ENCODE measurements at regions not wholly inside any gene's neighbourhood (a gene's known extent, or its start where the extent isn't known, plus 50 kb on each side); places are given as distances from the start of the nearest gene placed in this dataset.

GRCh38 chr4:106418444-106418843 lies 49.9 kb upstream of the GIMD1 start:
- Histone ChIP-seq H3K4me3 (no peak overlapping the region), H3K36me3 (no peaks in the 10 kb centered on the region), H3K27me3 (ENCODE audit: low read depth) (no peaks in the 10 kb centered on the region), H3K9me3 (replicated peaks) (no peaks in the 10 kb centered on the region), H3K4me1 (no peaks in the 10 kb centered on the region), H3K27ac (replicated peaks) (no peak overlapping the region)
- TF ChIP-seq, protein P1, sequence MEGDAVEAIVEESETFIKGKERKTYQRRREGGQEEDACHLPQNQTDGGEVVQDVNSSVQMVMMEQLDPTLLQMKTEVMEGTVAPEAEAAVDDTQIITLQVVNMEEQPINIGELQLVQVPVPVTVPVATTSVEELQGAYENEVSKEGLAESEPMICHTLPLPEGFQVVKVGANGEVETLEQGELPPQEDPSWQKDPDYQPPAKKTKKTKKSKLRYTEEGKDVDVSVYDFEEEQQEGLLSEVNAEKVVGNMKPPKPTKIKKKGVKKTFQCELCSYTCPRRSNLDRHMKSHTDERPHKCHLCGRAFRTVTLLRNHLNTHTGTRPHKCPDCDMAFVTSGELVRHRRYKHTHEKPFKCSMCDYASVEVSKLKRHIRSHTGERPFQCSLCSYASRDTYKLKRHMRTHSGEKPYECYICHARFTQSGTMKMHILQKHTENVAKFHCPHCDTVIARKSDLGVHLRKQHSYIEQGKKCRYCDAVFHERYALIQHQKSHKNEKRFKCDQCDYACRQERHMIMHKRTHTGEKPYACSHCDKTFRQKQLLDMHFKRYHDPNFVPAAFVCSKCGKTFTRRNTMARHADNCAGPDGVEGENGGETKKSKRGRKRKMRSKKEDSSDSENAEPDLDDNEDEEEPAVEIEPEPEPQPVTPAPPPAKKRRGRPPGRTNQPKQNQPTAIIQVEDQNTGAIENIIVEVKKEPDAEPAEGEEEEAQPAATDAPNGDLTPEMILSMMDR (IDR thresholded peaks at IDR 0.05; ENCODE audit: borderline replicate concordance), result no peak
- no peak for DNase-seq
- intact Hi-C loops (cut with micrococcal nuclease), result no loop called here
